Endothelial cell of umbilical vein (primary cell): ENCODE measurements at regions not wholly inside any gene's neighbourhood (a gene's known extent, or its start where the extent isn't known, plus 50 kb on each side); places are given as distances from the start of the nearest gene placed in this dataset.

ENCODE experiments used
- BruUV-seq: library from RNA; stranded (reverse); fragments of 400-500 nt; replicated peaks from 2 replicates; lab custom pipeline; 2021; lab: Mats Ljungman, UMichigan
- CTCF ChIA-PET: fragments of 300-600, 350-600 bp; sonication (Branson Sonifier 250); formaldehyde crosslinking; loops from one replicate; lab custom pipeline; 2021; ENCODE audit warnings: antibody characterized with exemption, inconsistent platforms; lab: Charles Lee
- POLR2A ChIA-PET: fragments of 300-600, 350-600 bp; sonication (Branson Sonifier 250); formaldehyde crosslinking; loops from one replicate; lab custom pipeline; 2021; ENCODE audit warnings: antibody characterized with exemption, inconsistent platforms; lab: Charles Lee
- DNase-seq: peaks from one replicate; pipeline ENCODE4 v3.0.0-alpha.2; 2011; ENCODE audit warnings: low read depth, low spot score
- FAIRE-seq: peaks from 2 replicates; lab custom pipeline; 2011; peaks lifted over from hg19 to GRCh38; lab: Jason Lieb, UNC
- H2AFZ ChIP-seq: 2 replicates; pipeline ENCODE4 v1.6.0; 2012; ENCODE audit warnings: low read depth, low read length, control low read depth, inconsistent platforms
- H3K27ac ChIP-seq: 2 replicates; pipeline ENCODE4 v1.5.1; 2011; ENCODE audit warnings: low read depth, mild to moderate bottlenecking, control low read depth, low read length, moderate library complexity; ENCODE audit not compliant: insufficient read depth
- H3K27me3 ChIP-seq, 2 experiments: 2 replicates each; pipeline versions ENCODE4 v1.6.0 to v1.6.1; 2011; ENCODE audit warnings: low read length in 2 of 2, mixed read lengths in 1 of 2; ENCODE audit not compliant: control insufficient read depth in 2 of 2, insufficient read depth in 2 of 2
- H3K36me3 ChIP-seq, 2 experiments: 2 replicates in 1 of 2; 3 replicates in 1 of 2; pipeline ENCODE4 v1.5.1; 2011; ENCODE audit warnings: low read length in 2 of 2, mild to moderate bottlenecking in 1 of 2, moderate library complexity in 1 of 2; ENCODE audit not compliant: control insufficient read depth in 2 of 2, insufficient read depth in 2 of 2; ENCODE audit errors: extremely low read depth in 1 of 2
- H3K4me1 ChIP-seq: 3 replicates; pipeline ENCODE4 v1.5.1; 2011; ENCODE audit warnings: mild to moderate bottlenecking, low read length; ENCODE audit not compliant: control insufficient read depth, insufficient read depth; ENCODE audit errors: extremely low read depth
- H3K4me2 ChIP-seq: 2 replicates; pipeline ENCODE4 v1.6.1; 2011; ENCODE audit warnings: low read length, control low read depth, mixed read lengths; ENCODE audit not compliant: insufficient read depth
- H3K4me3 ChIP-seq, 3 experiments: fragments of 200-600 bp in 1 of 3; sonication (generic), shearing (Covaris generic) in 1 of 3; replicated peaks in 1 of 3; 2 replicates each; pipeline ENCODE4 v1.5.1; 2011 to 2016; ENCODE audit warnings: control low read depth in 3 of 3, low read length in 3 of 3, mild to moderate bottlenecking in 2 of 3, inconsistent platforms in 1 of 3, low read depth in 1 of 3, moderate library complexity in 1 of 3; ENCODE audit not compliant: insufficient read depth in 1 of 3
- H3K79me2 ChIP-seq: 2 replicates; pipeline ENCODE4 v1.6.0; 2012; ENCODE audit warnings: low read length, inconsistent platforms; ENCODE audit not compliant: control insufficient read depth, insufficient read depth
- H3K9ac ChIP-seq: replicated peaks from 2 replicates; pipeline ENCODE3; 2011; ENCODE audit warnings: low read length, control low read depth; ENCODE audit not compliant: insufficient read depth; ENCODE audit errors: extremely low read depth
- H3K9me1 ChIP-seq: replicated peaks from 3 replicates; pipeline ENCODE4 v1.6.0; 2011; ENCODE audit warnings: mild to moderate bottlenecking, low read length; ENCODE audit not compliant: control insufficient read depth, insufficient read depth; ENCODE audit errors: extremely low read depth
- H3K9me3 ChIP-seq: replicated peaks from 2 replicates; pipeline ENCODE4 v1.5.1; 2012; ENCODE audit warnings: low read length, inconsistent platforms; ENCODE audit not compliant: control insufficient read depth, insufficient read depth
- H4K20me1 ChIP-seq: replicated peaks from 2 replicates; pipeline ENCODE3; 2011; ENCODE audit warnings: mild to moderate bottlenecking, low read length; ENCODE audit not compliant: control insufficient read depth, insufficient read depth; ENCODE audit errors: extremely low read depth
- CTCF ChIP-seq, 2 donors: IDR thresholded peaks; 1 replicate in 1 of 2; 2 replicates in 1 of 2; pipeline ENCODE4 v1.5.1; 2011; ENCODE audit warnings: low read length in 2 of 2, mild to moderate bottlenecking in 2 of 2, moderate library complexity in 2 of 2, control low read depth in 1 of 2, inconsistent platforms in 1 of 2, low read depth in 1 of 2; ENCODE audit not compliant: insufficient read depth in 1 of 2; ENCODE audit errors: extremely low read depth in 1 of 2
- EZH2 ChIP-seq: IDR thresholded peaks from 2 replicates; pipeline ENCODE4 v1.6.1; 2012; ENCODE audit warnings: borderline replicate concordance, low read depth, mild to moderate bottlenecking, moderate library complexity, low read length, inconsistent platforms; ENCODE audit not compliant: severe bottlenecking
- FOS ChIP-seq: IDR thresholded peaks from 2 replicates; pipeline ENCODE4 v1.6.1; 2011; ENCODE audit warnings: mild to moderate bottlenecking, low read length, moderate library complexity, borderline replicate concordance; ENCODE audit not compliant: insufficient read depth
- GATA2 ChIP-seq: IDR thresholded peaks from 2 replicates; pipeline ENCODE4 v1.7.0; 2011; ENCODE audit warnings: low read depth, mild to moderate bottlenecking, moderate library complexity, mixed read lengths, low read length; ENCODE audit not compliant: insufficient read length, insufficient read depth
- JUN ChIP-seq: IDR thresholded peaks from 2 replicates; pipeline ENCODE4 v1.6.1; 2011; ENCODE audit warnings: borderline replicate concordance, low read depth; ENCODE audit not compliant: insufficient read length, insufficient read depth
- MAX ChIP-seq: IDR thresholded peaks from 2 replicates; pipeline ENCODE4 v1.6.1; 2011; ENCODE audit not compliant: insufficient read depth, insufficient read length
- MYC ChIP-seq: IDR thresholded peaks from one replicate; pipeline ENCODE4 v1.6.1; 2011; ENCODE audit warnings: mild to moderate bottlenecking, low read depth, low read length
- POLR2A ChIP-seq: IDR thresholded peaks from 2 replicates; pipeline ENCODE4 v1.6.1; 2012; ENCODE audit warnings: low read depth, mild to moderate bottlenecking, control low read depth, low read length
- POLR2AphosphoS5 ChIP-seq: IDR thresholded peaks from 2 replicates; pipeline ENCODE4 v1.6.1; 2012; ENCODE audit warnings: low read depth, mild to moderate bottlenecking, control low read depth, low read length, moderate library complexity; ENCODE audit not compliant: insufficient read depth
- dilution Hi-C: fragments of 300-500 bp; cut with MboI; formaldehyde crosslinking; loops from one replicate; pipeline ENCODE4 v1.15.0; 2019; ENCODE audit warnings: low sequenced_read_pairs; ENCODE audit not compliant: extremely low pct_ligation_motif_present
- intact Hi-C: fragments of 100-400 bp; cut with micrococcal nuclease; formaldehyde crosslinking; loops from one replicate; pipeline ENCODE4 v1.10.0; 2022

- H3K9ac ChIP-seq = no peak overlapping the region
- POLR2A ChIA-PET = no interaction called here
- H3K27ac ChIP-seq = no peak overlapping the region
- H3K4me2 ChIP-seq = no peak overlapping the region
- no peaks in the 10 kb centered on the region for H3K9me1 ChIP-seq
- DNase-seq (no peak), FAIRE-seq (no peak)
- no peaks in the 10 kb centered on the region for H3K79me2 ChIP-seq
- intact Hi-C loops = no loop called here
- H3K4me1 ChIP-seq = no peaks in the 10 kb centered on the region
- TF ChIP-seq CTCF (IDR thresholded peaks at IDR 0.05; ENCODE audit: extremely low read depth in 1 of 2, insufficient read depth in 1 of 2, low read depth in 1 of 2, low read length in 2 of 2) (no peak), GATA2 (no peak), POLR2AphosphoS5 (no peak), JUN (no peak), POLR2A (no peak), MAX (no peak), MYC (no peak), FOS (no peak), EZH2 (no peak)
- CTCF ChIA-PET = no interaction called here
- dilution Hi-C loops = no loop called here
- H3K4me3 ChIP-seq = no peak overlapping the region
- no peaks in the 10 kb centered on the region for H3K27me3 ChIP-seq
- H2AFZ ChIP-seq = no peak overlapping the region
- BruUV-seq = no TSS peak
- H3K9me3 ChIP-seq = no peaks in the 10 kb centered on the region
- no peaks in the 10 kb centered on the region for H4K20me1 ChIP-seq
- H3K36me3 ChIP-seq = no peaks in the 10 kb centered on the region
These were observed 953.6 kb upstream of the AGA start for GRCh38 chr4:178395798-178396197.
